Limb (tissue), 2 donors: ENCODE measurements at regions not wholly inside any gene's neighbourhood (a gene's known extent, or its start where the extent isn't known, plus 50 kb on each side); places are given as distances from the start of the nearest gene placed in this dataset.
"Not testable (repeated sequence)": the region's sequence is repeated elsewhere in the genome, so short reads cannot be mapped to it uniquely, and the experiment has no call there.

Experiments
- DNase-seq, 2 donors: peaks; one replicate each; pipeline ENCODE4 v3.0.0-alpha.2; 2016; ENCODE audit errors: extremely low spot score in 2 of 2

GRCh38 chr1:242735323-242735722 is 210.8 kb upstream of the PLD5 start:
- DNase-seq: no peak

GRCh38 chr1:242731446-242731845 is 206.9 kb upstream of the PLD5 start:
- no peak for DNase-seq

GRCh38 chr1:242728696-242729095 is 204.2 kb upstream of the PLD5 start:
- no peak for DNase-seq

GRCh38 chr1:242723044-242723716 is 198.7 kb upstream of the PLD5 start:
- DNase-seq: no peak

- DNase-seq: no peak
Observed at GRCh38 chr1:242718967-242719366, 194.5 kb upstream of the PLD5 start.

GRCh38 chr1:242712248-242712647 is 187.8 kb upstream of the PLD5 start:
- DNase-seq: no peak

GRCh38 chr1:242710847-242711246 is 186.3 kb upstream of the PLD5 start:
- DNase-seq: no peak

- DNase-seq: no peak
Observed at GRCh38 chr1:242710286-242710685, 185.8 kb upstream of the PLD5 start.

GRCh38 chr1:242703467-242703866 is 179.0 kb upstream of the PLD5 start:
- no peak for DNase-seq

GRCh38 chr1:242692988-242693387 is 168.5 kb upstream of the PLD5 start:
- DNase-seq: no peak

- no peak for DNase-seq
Observed at GRCh38 chr1:242691610-242691945, 167.1 kb upstream of the PLD5 start.

GRCh38 chr1:242690849-242691609 is 166.5 kb upstream of the PLD5 start:
- no peak for DNase-seq

GRCh38 chr1:242689378-242689777 is 164.9 kb upstream of the PLD5 start:
- DNase-seq: no peak

- DNase-seq: no peak
Observed at GRCh38 chr1:242674951-242675645, 150.6 kb upstream of the PLD5 start.

GRCh38 chr1:242673652-242674051 is 149.2 kb upstream of the PLD5 start:
- no peak for DNase-seq

- DNase-seq: not testable (repeated sequence)
Observed at GRCh38 chr1:242673165-242673564, 148.7 kb upstream of the PLD5 start.

GRCh38 chr1:242670019-242670418 is 145.5 kb upstream of the PLD5 start:
- DNase-seq: no peak

- DNase-seq: no peak
Observed at GRCh38 chr1:242662886-242663285, 138.4 kb upstream of the PLD5 start.

GRCh38 chr1:242653772-242654171 is 129.3 kb upstream of the PLD5 start:
- not testable (repeated sequence) for DNase-seq

GRCh38 chr1:242651817-242652216 is 127.3 kb upstream of the PLD5 start:
- no peak for DNase-seq

GRCh38 chr1:242641461-242641860 is 117.0 kb upstream of the PLD5 start:
- DNase-seq: no peak

- DNase-seq: no peak
Observed at GRCh38 chr1:242639104-242639503, 114.6 kb upstream of the PLD5 start.

- no peak for DNase-seq
Observed at GRCh38 chr1:242634732-242635131, 110.2 kb upstream of the PLD5 start.
